GM13977 (cell line): ENCODE measurements at regions not wholly inside any gene's neighbourhood (a gene's known extent, or its start where the extent isn't known, plus 50 kb on each side); places are given as distances from the start of the nearest gene placed in this dataset.
"Not testable (repeated sequence)": the region's sequence is repeated elsewhere in the genome, so short reads cannot be mapped to it uniquely, and the experiment has no call there.

Source experiments
- DNase-seq: peaks from one replicate; pipeline ENCODE4 v3.0.0; 2012; ENCODE audit warnings: low spot score
- CTCF ChIP-seq: IDR thresholded peaks from 2 replicates; pipeline ENCODE4 v1.5.1; 2012; ENCODE audit warnings: mild to moderate bottlenecking, control low read depth; ENCODE audit not compliant: insufficient read depth; ENCODE audit errors: extremely low read depth, missing control alignments
- in situ Hi-C: fragments of 300-500 bp; cut with MboI; formaldehyde crosslinking; loops from one replicate; pipeline ENCODE4 v1.12.0; 2022; ENCODE audit warnings: low sequenced_read_pairs, low pct_unique_long_range_greater_than_20kb, mixed read lengths, inconsistent platforms; ENCODE audit not compliant: unreplicated experiment

GRCh38 chr16:88308441-88309173 is 74.2 kb upstream of the ZNF469 start:
- in situ Hi-C loops, result no loop called here
- no peak for DNase-seq
- TF ChIP-seq CTCF, result no peak

- no peak for TF ChIP-seq CTCF
- no peak for DNase-seq
- in situ Hi-C loops, result no loop called here
Measured at GRCh38 chr16:88309174-88309907, 73.4 kb upstream of the ZNF469 start.

- DNase-seq, result no peak
- in situ Hi-C loops, result no loop called here
- peak; percentile 28 for TF ChIP-seq CTCF
Measured at GRCh38 chr16:88309908-88310265, 72.9 kb upstream of the ZNF469 start.

DNA sequence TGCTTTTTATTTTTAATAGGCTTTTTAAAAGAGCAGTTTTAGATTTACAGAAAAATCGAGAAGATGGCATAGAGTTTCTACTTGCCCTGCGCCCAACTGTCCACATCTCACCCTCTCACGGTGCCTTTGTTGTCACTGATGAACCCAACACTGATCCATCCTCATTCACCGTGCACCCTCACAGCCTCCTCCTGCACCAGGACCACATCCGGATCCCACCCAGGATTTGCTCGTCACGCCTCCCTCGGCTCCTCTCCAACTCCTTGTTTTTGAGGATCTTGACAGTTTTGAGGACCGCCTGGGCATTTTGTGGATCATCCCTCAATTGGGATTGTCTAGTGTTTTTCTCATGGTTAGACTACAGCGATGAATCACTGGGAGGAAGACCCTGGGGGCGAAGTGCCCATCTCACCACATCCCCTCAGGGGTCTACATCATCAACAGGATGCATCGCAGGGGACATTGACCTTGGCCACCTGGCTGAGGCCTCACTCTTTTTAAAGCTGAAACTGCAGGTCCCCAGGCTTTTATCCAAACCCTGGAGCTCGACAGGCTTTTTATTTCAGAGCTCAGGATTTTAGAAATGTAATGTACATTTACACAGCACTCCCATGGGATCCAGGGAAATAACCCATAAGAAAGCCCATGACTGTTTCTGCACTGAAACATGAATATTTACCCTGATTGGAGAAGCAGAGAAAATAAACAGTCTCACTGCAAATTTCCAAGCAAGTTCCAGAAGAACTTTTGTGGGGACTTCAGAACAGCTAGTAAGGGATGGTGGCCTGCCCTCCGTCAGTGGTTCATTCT is 71.8 kb upstream of the ZNF469 start:
- TF ChIP-seq CTCF, result no peak
- in situ Hi-C loops, result no loop called here
- no peak for DNase-seq

GRCh38 chr16:88311860-88312259 is 70.9 kb upstream of the ZNF469 start:
- in situ Hi-C loops, DNase-seq: not testable (repeated sequence)

GRCh38 chr16:88312732-88313131 is 70.0 kb upstream of the ZNF469 start:
- no peak for DNase-seq
- in situ Hi-C loops, result no loop called here
- TF ChIP-seq CTCF, result no peak
